NCI-H460 (cell line): ENCODE measurements at regions not wholly inside any gene's neighbourhood (a gene's known extent, or its start where the extent isn't known, plus 50 kb on each side); places are given as distances from the start of the nearest gene placed in this dataset.
"Not testable (repeated sequence)": the region's sequence is repeated elsewhere in the genome, so short reads cannot be mapped to it uniquely, and the experiment has no call there.

Experiments
- DNase-seq: peaks from one replicate; pipeline ENCODE4 v3.0.0-alpha.2; 2016; ENCODE audit warnings: low read depth; ENCODE audit errors: extremely low read depth

DNA sequence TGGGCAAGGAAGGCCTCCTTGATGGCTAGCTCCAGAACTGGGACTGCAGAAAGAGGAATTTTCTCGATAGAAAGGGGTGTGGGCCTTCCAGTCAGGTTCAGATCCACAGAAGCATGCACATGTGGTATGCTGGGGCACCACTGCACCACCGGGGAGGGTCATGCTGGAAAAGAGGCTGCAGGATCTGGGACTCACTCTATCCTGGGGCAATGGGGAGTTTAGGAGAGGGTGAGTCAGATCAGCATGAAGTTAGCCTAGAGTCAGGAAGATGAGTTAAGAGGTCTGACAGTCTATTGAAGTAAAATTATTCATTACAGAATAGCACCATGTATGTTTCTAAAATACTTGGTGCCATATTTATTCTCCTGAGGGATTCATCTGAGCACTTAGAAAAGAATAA, 130.2 kb upstream of the TOPAZ1 start:
- no peak for DNase-seq

DNA sequence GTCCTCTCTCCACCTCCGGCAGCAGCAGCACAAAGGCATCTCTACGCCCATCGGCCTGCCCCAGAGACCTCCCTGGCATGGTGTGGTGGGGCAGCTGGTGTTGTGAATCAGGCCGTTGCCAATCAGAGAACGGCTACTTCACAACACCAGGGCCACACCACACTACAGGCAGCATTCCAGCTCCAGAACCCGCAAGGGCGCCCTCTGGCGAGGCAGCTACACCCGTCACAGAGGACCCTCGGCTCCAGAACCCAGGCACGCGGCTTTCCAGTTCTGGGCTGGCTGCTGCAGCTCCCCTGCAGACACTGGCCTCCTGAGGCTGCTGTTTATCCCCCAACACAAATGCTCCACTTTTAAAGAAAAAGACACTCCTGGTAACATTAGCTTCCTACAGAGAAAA, 127.5 kb upstream of the TOPAZ1 start:
- no peak for DNase-seq

GRCh38 chr3:44117239-44117638, 124.4 kb upstream of the TOPAZ1 start:
- no peak for DNase-seq

GRCh38 chr3:44117736-44118135, 124.0 kb upstream of the TOPAZ1 start:
- no peak for DNase-seq

DNA sequence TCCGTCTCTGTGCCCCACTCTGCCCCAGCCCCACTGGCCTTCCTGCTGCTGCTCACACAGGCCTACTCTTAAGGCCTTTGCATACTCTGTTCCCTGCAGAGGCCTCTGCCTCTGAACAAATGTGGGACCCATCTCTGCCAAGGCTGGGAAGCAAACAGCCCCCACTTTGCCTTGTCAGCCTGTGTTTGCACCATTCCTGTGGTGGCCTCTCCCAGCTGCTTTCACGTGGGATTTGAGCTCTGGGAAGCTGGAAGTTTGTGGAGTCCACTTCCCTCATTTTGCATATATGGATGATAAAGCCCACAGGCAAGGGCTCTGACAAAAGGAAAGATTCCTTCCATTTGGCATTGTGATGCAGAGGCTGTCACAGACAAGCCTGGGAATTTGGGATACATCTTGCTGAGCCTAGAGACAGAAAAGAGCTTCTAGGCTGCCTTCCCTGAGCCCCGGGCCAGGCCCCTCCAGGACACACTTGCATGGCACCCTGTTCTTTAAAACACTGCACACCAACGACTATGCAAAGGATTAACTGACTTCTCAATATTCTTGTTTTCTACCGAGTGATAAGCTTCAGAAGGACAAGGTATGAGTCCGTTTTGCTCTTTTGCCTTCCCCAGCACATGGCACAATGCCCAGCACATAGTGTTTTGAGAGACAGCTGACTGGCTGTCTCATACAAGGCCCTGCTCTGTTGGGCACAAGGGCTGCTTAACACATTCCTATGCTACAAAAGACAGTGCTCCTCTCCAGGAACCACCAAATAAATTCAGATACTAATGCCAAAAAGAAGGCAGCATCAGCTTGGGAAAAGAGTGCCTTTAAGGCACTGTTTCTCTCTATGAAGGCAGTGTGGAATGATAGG, 120.7 kb upstream of the TOPAZ1 start:
- no peak for DNase-seq

GRCh38 chr3:44125246-44125645, 116.4 kb upstream of the TOPAZ1 start:
- DNase-seq: no peak

- DNase-seq: no peak
These were observed 115.8 kb upstream of the TOPAZ1 start for GRCh38 chr3:44125882-44126281.

DNA sequence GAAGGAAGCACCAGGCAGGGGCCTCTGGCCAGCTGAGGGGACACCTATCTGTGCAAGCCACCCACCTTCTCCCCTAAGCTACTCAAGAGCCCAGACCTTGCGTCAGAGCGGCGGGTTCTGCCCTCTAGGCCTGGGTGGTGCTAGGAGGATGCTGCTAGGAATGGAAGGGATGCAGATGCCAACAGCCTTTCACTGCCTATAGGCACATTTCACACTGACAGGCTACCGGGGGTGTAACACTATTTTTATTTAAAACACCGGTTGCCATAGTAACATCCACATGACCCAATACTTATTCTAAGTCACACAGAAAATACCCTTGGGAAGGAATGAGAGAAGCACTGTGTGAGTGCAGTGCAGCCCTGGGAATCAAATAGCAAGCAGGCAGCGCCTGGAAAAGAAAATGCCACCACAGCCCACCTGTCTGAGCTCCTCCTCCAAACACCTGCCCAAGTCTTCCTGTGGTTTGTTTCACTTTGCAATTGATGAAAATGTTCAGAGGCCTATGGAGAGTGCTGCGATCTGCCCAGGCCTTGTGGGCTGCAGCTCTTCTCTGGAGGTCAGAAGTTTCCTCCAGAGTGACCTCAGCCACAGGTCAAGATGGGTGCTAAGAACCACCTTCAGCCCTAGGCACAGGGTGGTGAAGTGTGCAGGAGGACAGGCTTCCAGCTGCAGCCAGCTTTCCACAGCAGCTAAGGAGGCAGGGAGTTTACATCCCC, 113.5 kb upstream of the TOPAZ1 start:
- no peak for DNase-seq

DNA sequence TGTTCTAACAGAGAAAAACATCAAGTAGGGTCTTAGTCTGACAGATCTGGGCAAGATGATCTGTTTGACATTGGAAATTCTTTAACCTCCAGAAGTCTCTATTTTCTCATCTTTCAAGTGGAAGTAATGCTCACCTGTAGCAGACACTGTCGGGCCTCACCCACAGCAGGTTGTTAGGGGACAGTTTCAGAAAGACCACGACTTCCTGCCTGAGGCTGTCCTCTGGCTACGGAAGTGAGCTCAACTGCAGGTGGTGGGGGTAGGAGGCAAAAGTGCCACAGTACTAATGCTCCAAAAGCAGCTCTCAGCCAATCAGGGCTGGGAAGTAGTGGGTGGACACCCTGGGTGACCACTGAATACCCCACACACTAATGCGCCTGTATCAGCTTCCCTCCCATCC, 111.4 kb upstream of the TOPAZ1 start:
- no peak for DNase-seq

DNA sequence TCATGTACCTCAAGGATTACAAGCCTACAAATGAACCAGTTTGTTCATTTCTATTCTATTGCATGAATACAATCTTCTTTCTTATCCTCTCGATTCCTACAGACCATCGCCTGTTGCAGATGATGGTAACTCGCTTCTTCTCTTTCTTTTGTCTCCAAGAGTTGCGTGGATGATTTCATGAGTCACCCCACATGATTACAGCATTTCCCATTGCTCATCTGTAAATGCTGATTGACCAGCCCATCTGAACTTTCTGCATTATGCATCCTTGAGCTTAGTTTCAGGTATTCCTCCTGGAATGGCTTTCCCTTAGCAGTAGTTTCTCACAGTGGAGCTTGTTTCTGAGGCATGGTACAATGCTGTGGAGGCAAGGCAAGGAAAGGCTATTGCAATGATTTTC, 109.6 kb upstream of the TOPAZ1 start:
- no peak for DNase-seq

DNA sequence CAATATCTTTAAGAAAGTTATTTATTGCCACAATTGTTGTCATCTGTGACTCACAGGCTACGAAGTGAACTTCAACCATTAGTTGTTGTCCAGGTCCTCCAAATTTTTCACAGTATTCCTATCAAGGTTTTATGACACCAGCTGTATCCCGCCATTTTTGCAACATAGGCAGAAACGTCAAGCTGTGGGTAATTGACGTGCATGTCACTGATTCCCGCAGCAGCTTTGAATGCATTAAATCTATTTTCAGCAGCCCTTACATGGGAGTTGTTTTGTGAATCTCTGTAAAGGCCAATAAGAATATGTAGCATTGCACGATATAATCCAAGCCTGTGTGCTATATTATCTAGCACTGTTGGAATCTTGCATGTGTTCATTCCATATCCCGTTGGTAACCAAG, 109.1 kb upstream of the TOPAZ1 start:
- DNase-seq: no peak

GRCh38 chr3:44136421-44136820, 105.3 kb upstream of the TOPAZ1 start:
- DNase-seq: no peak

- no peak for DNase-seq
These were observed 95.6 kb upstream of the TOPAZ1 start for GRCh38 chr3:44146073-44146472.

DNA sequence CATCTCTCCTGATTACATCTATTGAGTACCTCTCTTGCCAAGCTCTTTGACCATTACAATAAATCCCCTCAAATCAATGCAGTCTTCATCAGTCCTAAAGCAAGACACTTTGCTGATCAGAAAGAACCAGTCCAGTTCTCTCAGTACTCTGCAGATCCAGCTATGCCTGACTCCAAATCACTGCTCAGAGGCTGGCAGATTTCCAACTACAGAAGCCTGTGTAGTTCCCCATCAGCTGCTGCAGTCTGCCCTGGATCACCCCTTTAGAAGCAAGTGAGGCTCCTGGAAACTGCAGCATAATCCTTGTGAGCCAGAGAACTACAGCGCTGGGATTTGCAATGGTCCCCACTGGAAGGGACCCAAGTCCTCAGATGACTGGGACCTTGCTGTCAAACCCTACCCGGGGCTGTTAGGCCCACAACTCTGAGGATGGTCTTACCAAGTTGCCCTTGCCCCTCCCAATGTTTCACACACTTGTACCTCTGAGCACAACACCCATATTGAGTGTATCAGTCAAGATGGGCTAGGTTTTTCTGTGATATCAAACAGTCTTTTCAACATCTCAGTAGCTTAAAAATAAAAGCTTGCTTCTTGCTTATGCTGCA, 81.9 kb upstream of the TOPAZ1 start:
- DNase-seq: no peak

DNA sequence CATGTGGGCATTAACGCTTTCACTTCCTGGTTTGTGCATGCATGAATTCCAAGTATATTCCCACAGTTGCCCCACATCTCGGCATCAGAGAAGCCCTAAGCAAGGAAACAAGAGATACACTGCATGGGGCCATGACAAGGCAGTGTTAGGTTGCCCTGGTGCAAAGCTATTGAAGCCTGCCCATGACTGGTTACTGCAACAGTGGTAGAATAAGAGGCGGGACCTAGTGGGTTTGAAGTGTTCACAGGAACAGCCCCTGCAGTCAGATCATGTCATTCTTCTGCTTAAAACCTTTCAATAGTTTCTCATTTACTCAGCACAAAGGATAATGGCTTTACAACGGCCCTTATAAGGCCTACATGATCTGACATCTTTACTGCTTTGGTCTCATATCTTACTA, 80.9 kb upstream of the TOPAZ1 start:
- no peak for DNase-seq

DNA sequence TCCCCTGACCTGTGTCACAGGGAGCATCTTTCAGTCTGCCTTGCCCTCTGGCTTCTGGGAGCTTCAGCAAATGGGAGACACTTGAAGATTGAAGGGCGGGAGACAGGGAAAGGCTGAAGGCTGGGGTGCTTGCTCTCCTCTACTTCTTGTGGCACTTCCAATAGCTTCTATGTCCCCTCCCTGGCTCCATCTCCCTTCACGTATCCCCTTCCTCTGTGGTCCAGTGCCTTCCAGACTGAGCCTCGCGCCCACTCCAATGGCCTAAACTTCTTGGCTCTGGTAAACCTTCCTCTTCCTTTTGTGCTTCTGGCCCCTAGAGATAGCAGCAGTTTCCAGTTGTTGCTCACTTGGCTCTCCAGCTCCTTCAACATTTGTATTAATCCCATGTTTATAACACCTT, 69.8 kb upstream of the TOPAZ1 start:
- no peak for DNase-seq

- not testable (repeated sequence) for DNase-seq
These were observed 69.0 kb upstream of the TOPAZ1 start for GRCh38 chr3:44172701-44173100.

GRCh38 chr3:44173263-44173662, 68.4 kb upstream of the TOPAZ1 start:
- no peak for DNase-seq

- DNase-seq: no peak
These were observed 66.6 kb upstream of the TOPAZ1 start for GRCh38 chr3:44175070-44175469.

- DNase-seq: no peak
These were observed 62.4 kb upstream of the TOPAZ1 start for GRCh38 chr3:44179246-44179645.

GRCh38 chr3:44184319-44184953, 57.2 kb upstream of the TOPAZ1 start:
- DNase-seq: no peak
